Stimulated activated CD8-positive, alpha-beta memory T cell treated with anti-CD3 and anti-CD28 coated beads, Interleukin-2, amount 100 ng/mL, for 48 hours (primary cell): ENCODE measurements at regions not wholly inside any gene's neighbourhood (a gene's known extent, or its start where the extent isn't known, plus 50 kb on each side); places are given as distances from the start of the nearest gene placed in this dataset.
"Not testable (repeated sequence)": the region's sequence is repeated elsewhere in the genome, so short reads cannot be mapped to it uniquely, and the experiment has no call there.

Experiments
- DNase-seq, 2 donors: peaks; one replicate each; pipeline ENCODE4 v3.0.0-alpha.2; 2020; ENCODE audit warnings: low read depth in 2 of 2

DNA sequence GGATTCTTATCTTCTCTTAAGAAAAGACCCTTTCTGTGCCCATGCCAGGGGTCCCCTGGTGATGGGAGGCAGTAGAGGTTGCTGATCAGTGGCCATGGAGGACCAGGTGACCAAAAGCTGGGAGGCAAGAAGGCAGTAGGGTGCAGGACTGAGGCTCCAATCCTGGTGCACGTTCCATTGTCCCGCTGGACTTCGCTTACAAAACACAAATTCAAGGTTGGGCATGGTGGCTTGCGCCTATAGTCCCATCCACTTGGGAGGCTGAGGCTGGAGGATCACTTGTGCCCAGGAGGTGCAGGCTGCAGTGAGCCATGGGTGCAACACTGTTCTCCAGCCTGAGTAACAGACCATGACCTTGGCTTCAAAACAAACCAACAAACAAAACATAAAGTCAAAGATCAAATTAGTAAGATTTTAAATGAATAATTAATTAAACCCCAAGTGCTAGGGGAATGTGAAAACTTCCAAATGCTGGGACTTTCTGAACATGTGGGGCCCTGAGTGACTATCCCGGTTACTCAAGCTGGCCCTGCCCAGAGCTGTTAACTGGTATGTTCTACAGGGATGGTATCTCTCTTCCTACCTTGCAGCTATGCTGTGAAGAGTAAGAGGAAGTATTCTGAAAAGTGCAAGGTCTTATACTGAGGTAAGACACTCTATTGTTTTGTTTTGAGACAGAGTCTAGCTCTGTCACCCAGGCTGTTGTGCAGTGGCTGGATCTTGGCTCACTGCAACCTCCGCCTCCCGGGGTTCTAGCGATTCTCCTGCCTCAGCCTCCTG, 97.6 kb downstream of the LYZL2 start:
- no peak for DNase-seq

DNA sequence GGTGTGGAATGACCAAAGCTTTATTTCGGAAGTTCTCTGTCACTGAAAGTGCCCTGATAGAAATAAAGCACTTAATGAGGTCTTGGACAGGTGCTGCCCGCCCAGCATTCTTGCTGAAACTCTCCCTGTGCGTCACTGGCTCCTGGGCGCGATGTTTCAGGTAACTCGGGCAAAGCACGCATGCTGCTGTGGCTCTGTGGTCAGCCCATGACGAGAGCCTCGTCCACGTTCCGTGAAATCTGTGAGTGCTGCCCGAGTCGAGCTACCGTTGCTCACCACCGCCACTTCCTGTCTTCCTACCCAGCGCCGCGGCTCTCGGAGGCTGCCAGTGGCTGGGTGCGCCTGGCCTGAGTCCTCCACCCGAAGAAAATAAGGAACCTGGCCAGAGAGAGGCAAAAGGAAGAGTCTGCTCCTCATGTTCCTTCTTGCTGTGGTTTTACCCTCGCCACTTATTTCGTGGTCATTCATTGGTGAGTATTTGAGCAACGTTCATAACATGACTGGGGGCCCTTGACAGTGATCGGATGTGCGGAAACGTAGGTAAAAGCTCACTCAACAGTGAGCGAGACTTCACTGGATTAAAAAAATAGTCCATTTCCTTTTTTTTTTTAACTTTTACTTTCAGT, 95.5 kb downstream of the MAP3K8 start:
- peak; percentile 61 to 69 for DNase-seq

- no peak for DNase-seq
These were observed 94.4 kb downstream of the MAP3K8 start for GRCh38 chr10:30528429-30528786.

DNA sequence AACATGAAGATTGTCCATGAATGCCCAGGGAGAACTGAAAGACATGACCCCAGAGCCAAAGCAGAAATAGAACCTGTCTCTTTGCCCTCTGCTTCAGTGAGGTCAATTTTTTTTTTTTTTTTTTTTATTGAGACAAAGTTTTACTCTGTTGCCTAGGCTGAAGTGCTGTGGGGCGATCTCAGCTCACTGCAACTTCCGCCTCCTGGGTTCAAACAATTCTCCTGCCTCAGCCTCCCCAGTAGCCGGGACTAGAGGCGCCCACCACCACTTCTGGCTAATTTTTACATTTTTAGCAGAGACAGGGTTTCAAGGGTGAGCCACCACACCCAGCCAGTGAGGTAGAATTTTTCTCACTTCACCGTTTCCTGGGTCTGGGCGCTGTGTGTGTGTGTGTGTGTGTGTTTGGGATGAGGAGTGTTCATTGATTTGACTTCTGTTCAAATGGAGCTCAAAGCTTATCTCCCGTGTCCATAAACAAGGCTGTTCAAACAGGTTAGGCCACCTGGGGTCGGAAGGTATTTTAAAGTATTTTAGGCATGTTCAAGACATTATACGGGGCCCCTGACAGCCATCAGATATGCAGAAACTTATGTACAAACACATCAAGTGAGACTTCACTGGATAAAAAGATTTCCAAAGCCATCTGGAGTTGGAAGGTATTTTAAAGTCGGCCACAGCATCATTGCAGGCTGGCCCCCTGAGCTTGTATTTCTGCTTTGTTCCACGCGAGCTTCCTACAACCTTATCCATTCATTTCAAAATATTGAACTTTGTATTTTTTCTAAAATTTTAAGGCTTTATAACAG, 93.8 kb downstream of the MAP3K8 start:
- no peak for DNase-seq

DNA sequence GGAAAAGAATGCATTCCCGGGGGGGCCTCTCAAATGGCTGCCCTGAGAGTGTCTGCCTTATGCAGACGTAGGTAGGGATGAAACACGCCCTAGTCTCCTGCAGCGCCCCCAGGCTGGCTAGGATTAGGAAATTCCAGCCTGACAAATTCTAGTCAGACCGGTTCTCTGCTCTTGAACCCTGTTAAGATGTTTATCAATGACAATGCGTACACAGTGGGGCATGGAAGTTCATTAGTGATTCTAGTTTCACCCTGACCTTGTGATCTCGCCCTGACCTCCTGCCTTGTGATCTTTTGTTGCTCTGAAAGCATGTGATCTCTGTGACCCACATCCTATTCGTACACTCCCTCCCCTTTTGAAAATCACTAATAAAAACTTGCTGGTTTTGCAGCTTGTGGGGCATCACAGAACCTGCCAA, 88.7 kb downstream of the MAP3K8 start:
- DNase-seq, result not testable (repeated sequence)

GRCh38 chr10:30518907-30519306, 84.9 kb downstream of the MAP3K8 start:
- no peak for DNase-seq
